ENCODE measurements at regions not wholly inside any gene's neighbourhood (a gene's known extent, or its start where the extent isn't known, plus 50 kb on each side); places are given as distances from the start of the nearest gene placed in this dataset.

GRCh38 chr4:175504318-175504717, 307.7 kb downstream of the GPM6A start:
- no peak for TF ChIP-seq CTCF (IDR thresholded peaks at IDR 0.05; ENCODE audit: unreplicated experiment in 3 of 3)
- no peaks in the 10 kb centered on the region for H3K9me3 Mint-ChIP-seq
- no peak overlapping the region for H3K27ac Mint-ChIP-seq
- H3K27me3 Mint-ChIP-seq (ENCODE audit: low read depth): no peaks in the 10 kb centered on the region
- H3K4me3 Mint-ChIP-seq: no peak overlapping the region
- no peaks in the 10 kb centered on the region for H3K4me1 Mint-ChIP-seq
- H3K36me3 Mint-ChIP-seq (ENCODE audit: low read depth): no peaks in the 10 kb centered on the region

- no peak overlapping the region for H3K4me3 Mint-ChIP-seq
- H3K9me3 Mint-ChIP-seq: no peaks in the 10 kb centered on the region
- no peak for TF ChIP-seq CTCF (IDR thresholded peaks at IDR 0.05; ENCODE audit: unreplicated experiment in 3 of 3)
- H3K4me1 Mint-ChIP-seq: no peaks in the 10 kb centered on the region
- H3K36me3 Mint-ChIP-seq (ENCODE audit: low read depth): no peaks in the 10 kb centered on the region
- H3K27ac Mint-ChIP-seq: no peak overlapping the region
- H3K27me3 Mint-ChIP-seq (ENCODE audit: low read depth): no peaks in the 10 kb centered on the region
Observed at GRCh38 chr4:175509320-175509719, 302.7 kb downstream of the GPM6A start.

- no peaks in the 10 kb centered on the region for H3K27me3 Mint-ChIP-seq (ENCODE audit: low read depth)
- no peak for TF ChIP-seq CTCF (IDR thresholded peaks at IDR 0.05; ENCODE audit: unreplicated experiment in 3 of 3)
- no peak overlapping the region for H3K4me3 Mint-ChIP-seq
- H3K4me1 Mint-ChIP-seq: no peaks in the 10 kb centered on the region
- no peaks in the 10 kb centered on the region for H3K36me3 Mint-ChIP-seq (ENCODE audit: low read depth)
- H3K9me3 Mint-ChIP-seq: no peaks in the 10 kb centered on the region
- H3K27ac Mint-ChIP-seq: no peak overlapping the region
Observed at GRCh38 chr4:175511861-175512260, 300.2 kb downstream of the GPM6A start.

- Mint-ChIP-seq H3K27me3 (ENCODE audit: low read depth) (no peaks in the 10 kb centered on the region), H3K36me3 (ENCODE audit: low read depth) (no peaks in the 10 kb centered on the region), H3K4me1 (no peaks in the 10 kb centered on the region), H3K9me3 (no peaks in the 10 kb centered on the region), H3K4me3 (no peak overlapping the region), H3K27ac (no peak overlapping the region)
- TF ChIP-seq CTCF (IDR thresholded peaks at IDR 0.05; ENCODE audit: unreplicated experiment in 3 of 3): no peak
Observed at GRCh38 chr4:175514174-175514573, 297.9 kb downstream of the GPM6A start.

GRCh38 chr4:175530655-175531054, 281.4 kb downstream of the GPM6A start:
- no peak overlapping the region for H3K4me3 Mint-ChIP-seq

More at GRCh38 chr4:175530655-175531054, 281.4 kb downstream of the GPM6A start:
- peaks cover 6% of the 10 kb centered on the region for H3K27me3 Mint-ChIP-seq (ENCODE audit: low read depth)
- H3K27ac Mint-ChIP-seq: no peak overlapping the region
- no peak for TF ChIP-seq CTCF (IDR thresholded peaks at IDR 0.05; ENCODE audit: unreplicated experiment in 3 of 3)
- no peaks in the 10 kb centered on the region for H3K36me3 Mint-ChIP-seq (ENCODE audit: low read depth)
- peaks cover 9% of the 10 kb centered on the region for H3K9me3 Mint-ChIP-seq
- no peaks in the 10 kb centered on the region for H3K4me1 Mint-ChIP-seq

All from nephron (organoid).